ENCODE measurements at regions not wholly inside any gene's neighbourhood (a gene's known extent, or its start where the extent isn't known, plus 50 kb on each side); places are given as distances from the start of the nearest gene placed in this dataset.
A peak's percentile ranks its signal among the peaks of the same experiment; 100 is the strongest.

DNA sequence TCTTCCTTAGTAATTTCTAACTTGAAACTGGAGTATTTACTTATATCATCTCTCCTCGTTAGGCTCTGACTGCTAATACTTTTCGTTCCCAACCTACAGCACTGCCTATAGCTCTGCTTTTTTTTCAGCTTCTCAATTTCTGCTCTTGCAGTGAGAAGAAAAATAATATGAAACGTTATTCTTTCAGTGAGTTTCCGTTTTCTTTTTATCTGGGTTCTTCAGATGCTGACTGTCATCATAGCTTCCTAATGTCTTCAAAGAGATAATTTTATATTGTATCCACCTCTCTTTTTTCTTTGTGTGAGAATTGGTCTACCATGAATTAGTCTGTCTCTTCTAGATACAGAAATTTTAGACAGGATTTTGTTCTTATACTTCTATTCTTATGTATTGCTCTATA lies 454.9 kb downstream of the LMO7 start:
- no peak for DNase-seq (ENCODE audit: low read depth)

GRCh38 chr13:76086729-76087128 lies 450.6 kb downstream of the LMO7 start:
- no peak for DNase-seq (ENCODE audit: low read depth)

GRCh38 chr13:76067850-76068249 lies 431.7 kb downstream of the LMO7 start:
- no peak for DNase-seq (ENCODE audit: low read depth)

DNA sequence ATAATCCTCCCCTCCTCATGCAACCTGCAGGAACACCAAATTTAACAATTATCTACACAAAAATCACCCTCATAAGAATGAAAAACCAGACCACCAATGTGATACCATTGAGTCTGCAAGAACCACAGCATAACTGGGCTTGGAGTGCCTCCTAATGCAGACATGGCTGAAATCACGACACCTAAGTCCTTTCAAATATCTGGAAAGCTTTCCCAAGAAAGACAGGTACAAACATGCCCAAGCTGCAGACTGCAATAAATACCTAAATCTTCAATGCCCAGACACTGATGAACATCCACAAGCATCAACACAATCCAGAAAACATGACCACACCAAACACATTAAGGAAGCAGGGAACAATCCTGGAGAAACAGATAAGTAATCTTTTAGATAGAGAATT lies 417.1 kb downstream of the LMO7 start:
- DNase-seq (ENCODE audit: low read depth) = no peak

DNA sequence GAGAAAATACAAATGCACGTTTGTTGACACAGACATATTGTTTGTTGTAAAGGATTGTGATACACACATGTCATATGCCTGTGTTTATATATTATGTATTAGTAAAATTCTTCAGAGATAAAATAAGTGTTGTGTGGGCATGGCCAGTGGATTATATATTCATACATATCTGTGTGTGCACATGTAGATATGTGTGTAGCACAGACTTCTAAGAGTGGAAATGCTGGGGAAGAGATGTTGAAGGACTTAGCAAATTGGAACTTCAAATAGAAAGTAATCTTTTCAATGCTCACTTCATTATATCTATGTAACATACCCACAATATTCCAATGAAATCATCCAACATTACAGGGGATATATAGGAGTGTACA lies 413.2 kb downstream of the LMO7 start:
- DNase-seq (ENCODE audit: low read depth) = no peak

GRCh38 chr13:76048675-76049375 lies 412.7 kb downstream of the LMO7 start:
- DNase-seq (ENCODE audit: low read depth) = no peak

- no peak for DNase-seq (ENCODE audit: low read depth)
Measured at GRCh38 chr13:76048131-76048530, 412.0 kb downstream of the LMO7 start.

- DNase-seq (ENCODE audit: low read depth) = peak; percentile 3
Measured at GRCh38 chr13:76043874-76044273, 407.7 kb downstream of the LMO7 start.

GRCh38 chr13:76038920-76039716 lies 403.0 kb downstream of the LMO7 start:
- no peak for DNase-seq (ENCODE audit: low read depth)

- peak; percentile 15 for DNase-seq (ENCODE audit: low read depth)
Measured at GRCh38 chr13:76036176-76036575, 400.0 kb downstream of the LMO7 start.

DNA sequence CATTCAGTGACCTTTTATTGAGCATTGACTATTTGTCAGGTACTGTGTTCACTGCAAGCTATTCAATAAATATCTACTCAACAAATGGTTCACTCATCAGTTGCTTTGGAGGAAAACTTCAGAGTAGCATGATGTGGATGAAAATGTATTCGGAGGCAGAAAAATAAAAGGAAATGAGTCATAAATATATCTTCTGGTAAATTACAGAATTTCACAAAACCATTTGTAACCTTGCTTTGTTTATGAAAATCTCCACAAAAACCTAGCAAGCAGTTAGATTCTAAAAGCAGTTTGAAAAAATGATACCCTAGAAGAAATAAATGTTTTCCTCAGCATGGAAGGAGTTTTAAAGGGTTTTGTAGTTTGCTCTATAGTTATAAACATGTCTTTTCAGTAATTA lies 399.6 kb downstream of the LMO7 start:
- peak; percentile 9 for DNase-seq (ENCODE audit: low read depth)

- DNase-seq (ENCODE audit: low read depth) = no peak
Measured at GRCh38 chr13:76029706-76030105, 393.6 kb downstream of the LMO7 start.

DNA sequence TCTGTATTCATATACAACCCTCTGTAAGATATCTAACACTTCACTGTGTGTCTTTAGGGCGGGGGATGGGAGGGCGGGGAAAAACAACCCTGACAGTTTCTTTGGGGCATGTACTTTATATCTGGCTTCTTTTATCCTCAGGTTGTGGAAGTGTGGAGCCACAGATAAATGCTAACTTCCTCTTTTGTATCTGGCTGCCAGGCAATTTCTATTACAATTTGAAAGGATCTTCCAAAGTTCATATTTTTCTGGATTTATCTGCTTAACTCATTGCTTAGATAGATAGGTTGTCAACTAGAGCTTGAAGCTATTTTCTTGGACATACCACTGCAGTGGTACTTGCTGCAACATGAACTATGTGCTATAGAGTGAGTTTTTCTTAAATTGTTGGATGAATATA lies 393.0 kb downstream of the LMO7 start:
- DNase-seq (ENCODE audit: low read depth) = no peak

DNA sequence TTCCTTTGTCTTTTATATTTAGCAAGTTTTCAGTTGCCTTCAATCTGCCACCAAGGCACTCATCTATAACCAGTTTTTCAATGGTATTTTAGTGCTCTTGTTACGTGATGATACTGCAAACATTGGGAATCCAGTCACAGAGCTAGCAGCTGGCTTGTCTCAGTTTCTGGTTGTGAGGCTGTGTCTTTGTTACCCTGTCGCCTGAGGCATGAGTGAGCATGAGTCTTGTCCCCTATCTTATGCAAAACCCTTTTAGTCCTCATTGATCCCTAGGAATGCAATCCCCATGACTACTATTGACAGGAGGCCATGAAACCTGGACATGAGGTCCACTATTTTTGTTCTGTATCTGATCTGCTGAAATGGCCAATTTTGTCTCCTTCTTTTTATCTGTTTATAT lies 391.0 kb downstream of the LMO7 start:
- DNase-seq (ENCODE audit: low read depth) = no peak

DNA sequence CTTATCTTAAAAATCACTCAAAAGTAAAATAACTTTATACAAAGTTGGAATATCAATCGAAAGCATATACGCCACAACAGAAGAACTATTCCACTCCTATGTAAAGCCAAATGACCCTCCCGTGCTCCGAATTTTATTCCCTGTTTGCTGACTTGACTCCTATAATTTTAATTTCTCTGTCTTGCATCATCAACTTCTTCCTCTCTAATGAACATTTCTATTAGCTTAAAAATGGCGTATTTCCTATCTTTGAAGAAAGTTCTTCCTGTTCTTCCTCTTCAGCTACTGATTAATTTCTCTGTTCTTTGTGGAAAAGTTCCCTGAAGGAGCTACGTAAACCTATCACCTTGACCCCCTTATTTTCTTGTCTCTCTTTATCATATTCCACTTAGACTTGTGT lies 389.3 kb downstream of the LMO7 start:
- no peak for DNase-seq (ENCODE audit: low read depth)

DNA sequence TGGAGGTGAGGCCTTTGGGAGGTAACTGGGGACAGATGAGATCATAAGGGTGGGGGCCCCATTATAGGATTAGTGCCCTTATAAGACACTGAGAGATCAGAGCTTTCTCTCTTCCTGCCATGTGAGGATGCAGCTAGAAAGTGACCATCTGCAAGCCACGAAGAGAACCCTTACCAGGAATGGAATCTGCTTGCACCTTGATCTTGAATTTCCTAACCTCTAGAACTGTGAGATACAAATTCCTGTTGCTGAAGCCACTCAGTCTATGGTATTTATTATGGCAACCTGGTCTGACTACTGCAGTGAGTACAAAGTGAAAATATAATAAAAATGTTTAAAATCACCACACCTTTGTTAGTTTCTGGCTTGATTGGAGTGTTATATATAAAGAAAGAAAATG lies 388.0 kb downstream of the LMO7 start:
- DNase-seq (ENCODE audit: low read depth) = no peak

GRCh38 chr13:76023652-76024051 lies 387.5 kb downstream of the LMO7 start:
- no peak for DNase-seq (ENCODE audit: low read depth)

- no peak for DNase-seq (ENCODE audit: low read depth)
Measured at GRCh38 chr13:76020421-76020955, 384.4 kb downstream of the LMO7 start.

DNA sequence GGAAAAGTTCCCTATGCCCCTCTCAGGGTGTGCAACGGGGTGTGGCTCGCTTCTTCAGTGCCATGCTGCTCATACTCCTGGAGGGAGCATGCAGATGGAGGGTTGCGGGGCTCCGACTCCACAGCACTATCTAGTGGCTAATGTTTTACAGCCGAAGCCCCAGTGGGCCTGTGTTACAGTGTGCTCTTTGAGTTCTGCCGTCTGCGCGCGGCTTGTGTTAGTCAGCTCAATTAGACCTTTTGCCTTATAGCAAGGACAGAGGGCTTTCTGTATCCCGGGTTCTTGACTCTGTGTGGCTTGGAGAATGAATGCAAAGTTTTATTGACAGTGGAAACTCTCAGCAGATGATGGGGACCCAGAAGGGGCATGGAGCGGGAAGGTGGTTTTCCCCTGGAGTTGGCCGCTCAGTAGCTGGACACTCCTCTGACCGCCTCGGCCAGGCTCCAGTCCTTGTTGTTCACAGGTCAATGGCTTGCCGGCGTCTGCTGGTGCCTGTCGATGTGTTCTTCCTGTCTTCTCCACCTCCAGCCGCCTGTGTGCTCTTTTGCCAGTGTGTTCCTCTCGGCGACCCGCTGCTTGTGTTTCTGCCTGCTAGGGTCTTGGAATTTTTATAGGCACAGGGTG lies 383.4 kb downstream of the LMO7 start:
- DNase-seq (ENCODE audit: low read depth) = no peak

DNA sequence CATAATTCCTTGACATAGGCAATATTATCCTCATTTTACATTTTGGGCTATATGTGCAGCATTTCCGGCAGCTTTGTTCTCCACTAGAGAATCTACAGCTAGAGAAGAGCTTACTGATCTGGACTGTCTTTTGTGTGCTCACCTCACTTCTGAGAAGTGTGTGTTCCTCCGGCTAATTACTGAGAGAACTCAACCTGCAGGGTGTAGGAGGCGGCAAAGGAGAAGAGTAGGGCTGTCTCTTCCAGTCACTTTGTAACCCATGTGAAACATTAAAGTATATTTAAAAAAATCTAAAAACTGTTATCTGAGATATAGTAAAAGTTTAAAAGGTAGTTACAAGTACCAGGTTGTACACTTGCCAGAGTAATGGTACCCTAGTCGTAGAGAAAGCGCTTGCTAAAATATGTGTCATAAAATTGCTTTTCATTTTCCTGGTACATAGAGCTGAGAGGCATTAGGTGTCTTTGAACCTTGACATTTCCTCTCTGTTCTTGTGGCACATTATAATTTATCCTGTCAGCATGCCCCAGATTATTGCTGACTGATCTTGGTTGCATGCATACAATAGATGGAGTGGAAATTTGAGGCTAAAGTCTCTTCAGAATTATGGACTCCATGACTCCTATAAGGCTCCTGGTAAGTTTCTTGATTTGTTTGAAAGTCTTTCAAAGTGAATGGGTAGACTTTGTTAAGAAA lies 381.9 kb downstream of the LMO7 start:
- no peak for DNase-seq (ENCODE audit: low read depth)

DNA sequence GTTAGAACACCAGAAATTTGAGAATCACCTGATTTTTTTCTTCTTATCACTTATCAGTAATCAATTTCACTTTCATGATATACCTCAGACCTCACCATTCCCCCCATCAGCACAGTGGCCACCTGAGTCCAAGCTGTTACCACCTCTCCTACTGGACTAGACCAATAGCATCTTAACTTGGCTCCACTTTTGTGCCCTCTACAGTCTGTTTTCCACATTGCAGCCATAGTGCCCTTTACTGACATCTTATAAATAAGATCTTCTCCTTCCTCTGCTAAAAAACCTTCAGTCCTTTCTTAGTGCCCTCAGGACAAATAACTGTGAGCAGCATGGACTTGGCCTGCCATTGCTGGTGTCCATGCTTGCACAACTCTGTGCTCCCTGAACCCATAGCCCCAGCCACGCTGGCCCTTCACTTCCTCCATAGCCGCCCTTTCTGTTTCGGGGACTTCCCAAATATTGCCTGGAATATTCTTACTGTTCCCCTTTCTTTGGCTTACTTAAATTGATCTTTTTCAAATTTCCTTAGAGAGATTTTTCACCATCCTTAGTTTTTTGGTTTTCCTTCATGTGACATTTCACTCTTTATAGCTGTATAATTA lies 380.8 kb downstream of the LMO7 start:
- DNase-seq (ENCODE audit: low read depth) = peak; percentile 12
